SU-DHL-6 (cell line): ENCODE measurements at regions not wholly inside any gene's neighbourhood (a gene's known extent, or its start where the extent isn't known, plus 50 kb on each side); places are given as distances from the start of the nearest gene placed in this dataset.

Experiments used
- H2AFZ ChIP-seq: fragments of 200-600 bp; sonication (generic); 2 replicates; pipeline ENCODE4 v1.6.1; 2014; ENCODE audit warnings: low read depth, mild to moderate bottlenecking, moderate library complexity, mixed read lengths, antibody characterized with exemption, low read length; ENCODE audit not compliant: severe bottlenecking
- H3F3A ChIP-seq: fragments of 200-600 bp; shearing (Covaris generic); 2 replicates; pipeline ENCODE4 v1.6.0; 2016; ENCODE audit warnings: antibody characterized with exemption, mild to moderate bottlenecking; ENCODE audit not compliant: insufficient read depth
- H3K27ac ChIP-seq: fragments of 200-600 bp; sonication (generic); 2 replicates; pipeline ENCODE4 v1.5.1; 2016; ENCODE audit warnings: low read depth, mild to moderate bottlenecking, low read length, moderate library complexity, mixed read lengths
- H3K27me3 ChIP-seq: fragments of 200-600 bp; sonication (generic), shearing (Covaris generic); 2 replicates; pipeline ENCODE4 v1.6.0; 2014; ENCODE audit warnings: mild to moderate bottlenecking, low read length
- H3K36me3 ChIP-seq: fragments of 200-600 bp; sonication (generic); 2 replicates; pipeline ENCODE4 v1.6.1; 2014; ENCODE audit warnings: mild to moderate bottlenecking, low read length, mixed read lengths
- H3K4me2 ChIP-seq: fragments of 300-600, 200-600 bp; shearing (Covaris generic), sonication (generic); 2 replicates; pipeline ENCODE4 v1.6.0; 2014; ENCODE audit warnings: low read length, low read depth, mild to moderate bottlenecking; ENCODE audit not compliant: poor library complexity, severe bottlenecking
- H3K4me3 ChIP-seq: fragments of 200-600 bp; sonication (generic); 2 replicates; pipeline ENCODE4 v1.5.1; 2014; ENCODE audit warnings: antibody characterized with exemption, low read length, mild to moderate bottlenecking, mixed read lengths; ENCODE audit not compliant: insufficient read depth, poor library complexity, severe bottlenecking
- H3K79me2 ChIP-seq: fragments of 200-600 bp; sonication (generic); 2 replicates; pipeline ENCODE4 v1.6.1; 2014; ENCODE audit warnings: mild to moderate bottlenecking, low read length, moderate library complexity; ENCODE audit not compliant: insufficient read depth
- H3K9ac ChIP-seq: fragments of 200-600 bp; sonication (generic); 2 replicates; pipeline ENCODE4 v1.7.0; 2014; ENCODE audit warnings: mild to moderate bottlenecking, low read length
- H3K9me2 ChIP-seq: fragments of 200-600 bp; sonication (generic); replicated peaks from 2 replicates; pipeline ENCODE4 v1.6.1; 2014; ENCODE audit warnings: low read length; ENCODE audit not compliant: insufficient read depth
- H3K9me3 ChIP-seq: fragments of 200-600 bp; sonication (generic); 2 replicates; pipeline ENCODE4 v1.6.1; 2014; ENCODE audit warnings: low read length, mixed read lengths; ENCODE audit not compliant: insufficient read depth
- H4K20me1 ChIP-seq: fragments of 200-600 bp; sonication (generic); 2 replicates; pipeline ENCODE4 v1.6.1; 2014; ENCODE audit warnings: low read depth, mild to moderate bottlenecking, antibody characterized with exemption, low read length, moderate library complexity, mixed read lengths
- EZH2phosphoT487 ChIP-seq: fragments of 200-600 bp; sonication (generic), shearing (Covaris generic); conservative IDR thresholded peaks from 2 replicates; pipeline ENCODE4 v1.6.1; 2018; ENCODE audit warnings: mild to moderate bottlenecking, antibody characterized with exemption, low read length, moderate library complexity, mixed read lengths
- TF ChIP-seq, protein P1 (sequence below): fragments of 200-600 bp; sonication (generic); IDR thresholded peaks from one replicate; pipeline ENCODE4 v1.5.1; 2017; ENCODE audit warnings: antibody characterized with exemption, mild to moderate bottlenecking, low read length, moderate library complexity; ENCODE audit not compliant: insufficient read depth, poor library complexity, severe bottlenecking

DNA sequence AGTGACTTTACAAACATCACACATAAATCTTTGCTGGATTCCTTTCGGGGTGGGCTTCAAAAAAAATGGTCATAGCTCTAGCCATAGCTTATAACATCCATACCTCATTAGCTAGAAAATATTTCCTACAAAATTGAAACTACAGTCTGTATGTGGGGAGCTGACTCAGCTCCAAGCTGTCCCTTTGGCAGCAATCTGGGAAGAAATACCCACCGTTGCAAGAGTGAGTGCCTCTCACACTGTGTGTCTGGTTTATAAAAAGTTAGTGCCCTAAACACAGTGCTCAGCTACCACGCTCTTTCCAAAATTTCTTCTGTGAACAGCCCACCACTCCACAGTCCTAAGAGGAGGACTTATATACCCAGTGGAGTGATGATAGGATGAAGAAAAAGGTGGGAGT lies 170.1 kb downstream of the RBM43 start:
- no peak for TF ChIP-seq EZH2phosphoT487
- TF ChIP-seq, protein P1, sequence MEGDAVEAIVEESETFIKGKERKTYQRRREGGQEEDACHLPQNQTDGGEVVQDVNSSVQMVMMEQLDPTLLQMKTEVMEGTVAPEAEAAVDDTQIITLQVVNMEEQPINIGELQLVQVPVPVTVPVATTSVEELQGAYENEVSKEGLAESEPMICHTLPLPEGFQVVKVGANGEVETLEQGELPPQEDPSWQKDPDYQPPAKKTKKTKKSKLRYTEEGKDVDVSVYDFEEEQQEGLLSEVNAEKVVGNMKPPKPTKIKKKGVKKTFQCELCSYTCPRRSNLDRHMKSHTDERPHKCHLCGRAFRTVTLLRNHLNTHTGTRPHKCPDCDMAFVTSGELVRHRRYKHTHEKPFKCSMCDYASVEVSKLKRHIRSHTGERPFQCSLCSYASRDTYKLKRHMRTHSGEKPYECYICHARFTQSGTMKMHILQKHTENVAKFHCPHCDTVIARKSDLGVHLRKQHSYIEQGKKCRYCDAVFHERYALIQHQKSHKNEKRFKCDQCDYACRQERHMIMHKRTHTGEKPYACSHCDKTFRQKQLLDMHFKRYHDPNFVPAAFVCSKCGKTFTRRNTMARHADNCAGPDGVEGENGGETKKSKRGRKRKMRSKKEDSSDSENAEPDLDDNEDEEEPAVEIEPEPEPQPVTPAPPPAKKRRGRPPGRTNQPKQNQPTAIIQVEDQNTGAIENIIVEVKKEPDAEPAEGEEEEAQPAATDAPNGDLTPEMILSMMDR = no peak
- H3K9me3 ChIP-seq = no peaks in the 10 kb centered on the region
- no peak overlapping the region for H3K4me3 ChIP-seq
- no peak overlapping the region for H3K27ac ChIP-seq
- no peaks in the 10 kb centered on the region for H3K79me2 ChIP-seq
- no peak overlapping the region for H3K9ac ChIP-seq
- no peaks in the 10 kb centered on the region for H3K36me3 ChIP-seq
- H3K4me2 ChIP-seq = no peak overlapping the region
- no peaks in the 10 kb centered on the region for H4K20me1 ChIP-seq
- H3F3A ChIP-seq = no peaks in the 10 kb centered on the region
- H3K27me3 ChIP-seq = no peaks in the 10 kb centered on the region
- no peaks in the 10 kb centered on the region for H3K9me2 ChIP-seq
- H2AFZ ChIP-seq = no peak overlapping the region

DNA sequence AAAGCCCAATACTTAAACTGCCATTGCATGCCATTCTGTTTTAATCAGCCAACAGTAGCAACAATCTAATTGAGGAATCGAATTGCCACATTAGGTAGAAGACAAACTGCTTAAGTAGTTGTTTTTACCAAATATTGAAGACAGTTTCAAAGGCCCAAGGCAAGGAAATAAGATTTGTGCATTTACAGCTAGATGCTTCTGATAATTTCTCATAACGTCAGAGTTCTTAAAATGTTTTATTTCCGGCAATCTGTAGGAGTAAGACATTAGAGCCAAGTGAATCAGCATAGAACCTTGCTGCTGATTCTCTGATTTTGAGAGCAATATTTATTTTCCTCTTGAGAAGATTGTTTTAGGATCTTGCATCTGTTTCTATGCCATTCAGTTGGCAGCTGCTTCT lies 174.3 kb downstream of the RBM43 start:
- Histone ChIP-seq H3K9ac (no peak overlapping the region), H2AFZ (no peak overlapping the region), H3K27me3 (no peaks in the 10 kb centered on the region), H3K4me3 (no peak overlapping the region), H3K27ac (no peak overlapping the region), H3K9me3 (no peaks in the 10 kb centered on the region), H3F3A (no peaks in the 10 kb centered on the region), H4K20me1 (no peaks in the 10 kb centered on the region), H3K36me3 (no peaks in the 10 kb centered on the region), H3K9me2 (no peaks in the 10 kb centered on the region), H3K4me2 (no peak overlapping the region), H3K79me2 (no peaks in the 10 kb centered on the region)
- TF ChIP-seq, protein P1 = no peak
- no peak for TF ChIP-seq EZH2phosphoT487

DNA sequence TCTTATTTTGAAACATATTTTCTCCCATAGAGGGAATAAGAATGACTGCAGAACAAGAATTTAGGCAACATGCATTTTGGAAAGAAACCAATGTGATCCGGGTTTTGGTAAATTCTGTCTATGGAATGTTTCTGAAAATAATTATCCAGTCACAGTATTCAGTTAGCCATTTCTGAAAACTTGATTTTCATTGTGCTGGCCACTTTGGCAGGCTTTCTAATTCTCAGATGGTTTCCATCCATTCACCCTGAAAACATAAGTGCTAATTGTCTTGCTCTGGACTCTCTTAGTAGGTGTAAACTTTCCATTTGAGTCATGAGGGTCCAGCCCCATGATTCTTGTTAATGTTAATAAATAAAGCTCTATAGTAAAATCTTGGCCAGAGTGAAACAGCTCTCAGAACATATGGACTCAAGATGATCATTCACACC lies 176.5 kb downstream of the RBM43 start:
- H3K27me3 ChIP-seq = no peaks in the 10 kb centered on the region
- H3K9me2 ChIP-seq = no peaks in the 10 kb centered on the region
- H3K4me2 ChIP-seq = no peak overlapping the region
- H2AFZ ChIP-seq = no peak overlapping the region
- no peak overlapping the region for H3K4me3 ChIP-seq
- H3K27ac ChIP-seq = no peak overlapping the region
- H4K20me1 ChIP-seq = no peaks in the 10 kb centered on the region
- no peaks in the 10 kb centered on the region for H3F3A ChIP-seq
- no peaks in the 10 kb centered on the region for H3K36me3 ChIP-seq
- no peaks in the 10 kb centered on the region for H3K9me3 ChIP-seq
- no peak overlapping the region for H3K9ac ChIP-seq
- no peaks in the 10 kb centered on the region for H3K79me2 ChIP-seq
- no peak for TF ChIP-seq EZH2phosphoT487
- TF ChIP-seq, protein P1 = no peak
